ENCODE measurements at regions not wholly inside any gene's neighbourhood (a gene's known extent, or its start where the extent isn't known, plus 50 kb on each side); places are given as distances from the start of the nearest gene placed in this dataset.
A peak's percentile ranks its signal among the peaks of the same experiment; 100 is the strongest.

DNA sequence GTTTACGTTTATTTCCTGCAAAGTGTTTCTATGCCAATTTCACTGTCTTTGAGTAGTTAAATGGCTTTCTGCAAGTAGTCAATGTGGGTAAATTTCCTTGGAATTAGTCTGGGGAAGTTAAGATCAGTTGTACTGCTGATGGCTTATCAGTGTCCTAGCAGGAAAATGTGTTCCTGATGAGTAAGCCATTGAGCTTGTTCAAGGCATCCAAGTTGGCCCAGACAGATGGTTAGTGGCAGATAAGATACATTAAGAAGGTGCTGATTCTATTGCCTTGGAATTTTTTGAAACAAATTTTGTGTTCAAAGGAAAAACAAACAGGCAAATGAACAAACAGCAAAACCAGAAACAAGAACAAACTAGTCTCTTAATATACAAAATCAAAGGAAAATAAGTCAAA is 258.4 kb downstream of the MAP2K6 start:
- no peak for DNase-seq
- intact Hi-C loops (cut with DNase I) = no loop called here
- H3K4me1 ChIP-seq (replicated peaks in 1 of 2) = no peaks in the 10 kb centered on the region
- TF ChIP-seq, protein P1, sequence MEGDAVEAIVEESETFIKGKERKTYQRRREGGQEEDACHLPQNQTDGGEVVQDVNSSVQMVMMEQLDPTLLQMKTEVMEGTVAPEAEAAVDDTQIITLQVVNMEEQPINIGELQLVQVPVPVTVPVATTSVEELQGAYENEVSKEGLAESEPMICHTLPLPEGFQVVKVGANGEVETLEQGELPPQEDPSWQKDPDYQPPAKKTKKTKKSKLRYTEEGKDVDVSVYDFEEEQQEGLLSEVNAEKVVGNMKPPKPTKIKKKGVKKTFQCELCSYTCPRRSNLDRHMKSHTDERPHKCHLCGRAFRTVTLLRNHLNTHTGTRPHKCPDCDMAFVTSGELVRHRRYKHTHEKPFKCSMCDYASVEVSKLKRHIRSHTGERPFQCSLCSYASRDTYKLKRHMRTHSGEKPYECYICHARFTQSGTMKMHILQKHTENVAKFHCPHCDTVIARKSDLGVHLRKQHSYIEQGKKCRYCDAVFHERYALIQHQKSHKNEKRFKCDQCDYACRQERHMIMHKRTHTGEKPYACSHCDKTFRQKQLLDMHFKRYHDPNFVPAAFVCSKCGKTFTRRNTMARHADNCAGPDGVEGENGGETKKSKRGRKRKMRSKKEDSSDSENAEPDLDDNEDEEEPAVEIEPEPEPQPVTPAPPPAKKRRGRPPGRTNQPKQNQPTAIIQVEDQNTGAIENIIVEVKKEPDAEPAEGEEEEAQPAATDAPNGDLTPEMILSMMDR (IDR thresholded peaks at IDR 0.05) = no peak
- TF ChIP-seq POLR2A (IDR thresholded peaks at IDR 0.05) = no peak
- no peaks in the 10 kb centered on the region for H3K36me3 ChIP-seq (replicated peaks in 1 of 2)
- WGBS, 4 donors = 54 to 88% (median 76%) methylated on average over 1 of the region's 1 CpG
- no peak overlapping the region for H3K27ac ChIP-seq
- H3K9me3 ChIP-seq (replicated peaks in 1 of 3) = no peaks in the 10 kb centered on the region
- H3K27me3 ChIP-seq = no peaks in the 10 kb centered on the region
- H3K4me3 ChIP-seq = no peak overlapping the region

DNA sequence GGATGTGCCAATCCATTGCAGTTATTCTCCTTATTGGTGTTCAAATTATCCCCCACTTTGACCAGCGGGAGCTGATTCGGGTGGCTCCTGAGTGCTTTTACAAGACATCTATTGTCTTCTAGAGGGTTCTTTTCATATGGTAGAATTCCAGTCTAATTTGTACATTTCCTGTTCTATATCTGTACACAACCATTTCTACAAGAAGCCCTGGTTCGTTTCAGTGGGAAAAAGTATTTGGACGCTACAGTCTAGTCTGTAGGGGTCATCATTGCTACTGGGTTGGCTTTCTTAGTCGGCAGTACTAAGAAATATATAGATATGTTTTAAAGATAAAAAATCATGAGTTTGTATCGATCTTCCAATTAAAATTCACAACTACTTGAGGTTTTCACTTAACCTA is 262.6 kb downstream of the MAP2K6 start:
- no peak for DNase-seq
- no peak for TF ChIP-seq POLR2A (IDR thresholded peaks at IDR 0.05)
- TF ChIP-seq, protein P1 (IDR thresholded peaks at IDR 0.05) = peak in 1 of 6 experiments; percentile 3
- Histone ChIP-seq H3K27me3 (no peaks in the 10 kb centered on the region), H3K36me3 (replicated peaks in 1 of 2) (no peaks in the 10 kb centered on the region), H3K9me3 (replicated peaks in 1 of 3) (no peaks in the 10 kb centered on the region), H3K4me3 (no peak overlapping the region), H3K27ac (no peak overlapping the region), H3K4me1 (replicated peaks in 1 of 2) (no peaks in the 10 kb centered on the region)
- 53 to 61% (median 58%) methylated on average over 6 of the region's 6 CpGs for WGBS, 4 donors
- intact Hi-C loops (cut with DNase I) = no loop called here

DNA sequence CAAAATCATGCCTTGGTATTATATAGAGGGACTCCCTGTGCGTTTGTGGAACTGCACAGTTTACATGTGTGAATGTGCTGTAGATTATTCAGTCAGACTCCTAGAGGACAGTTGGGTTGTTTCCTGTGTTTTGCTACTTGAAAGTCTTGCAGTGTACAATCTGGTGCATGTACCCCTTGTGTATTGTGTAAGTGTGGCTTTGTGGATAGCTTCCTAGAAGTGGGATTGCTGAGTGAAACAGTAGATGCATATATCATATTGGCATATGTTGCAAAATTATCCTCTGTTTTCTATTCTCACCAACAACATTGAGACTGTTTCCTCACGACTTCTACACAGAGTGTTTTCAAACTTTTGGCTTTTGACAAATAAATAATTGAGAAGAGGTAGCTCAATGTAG is 263.7 kb downstream of the MAP2K6 start:
- no peak for DNase-seq
- H3K27ac ChIP-seq = no peak overlapping the region
- intact Hi-C loops (cut with DNase I) = no loop called here
- no peak overlapping the region for H3K4me3 ChIP-seq
- no peaks in the 10 kb centered on the region for H3K27me3 ChIP-seq
- no peaks in the 10 kb centered on the region for H3K4me1 ChIP-seq (replicated peaks in 1 of 2)
- no peaks in the 10 kb centered on the region for H3K9me3 ChIP-seq (replicated peaks in 1 of 3)
- no peaks in the 10 kb centered on the region for H3K36me3 ChIP-seq (replicated peaks in 1 of 2)
- TF ChIP-seq, protein P1 (IDR thresholded peaks at IDR 0.05) = no peak
- no peak for TF ChIP-seq POLR2A (IDR thresholded peaks at IDR 0.05)
- WGBS, 4 donors = 67 to 77% (median 68%) methylated on average over 2 of the region's 2 CpGs

DNA sequence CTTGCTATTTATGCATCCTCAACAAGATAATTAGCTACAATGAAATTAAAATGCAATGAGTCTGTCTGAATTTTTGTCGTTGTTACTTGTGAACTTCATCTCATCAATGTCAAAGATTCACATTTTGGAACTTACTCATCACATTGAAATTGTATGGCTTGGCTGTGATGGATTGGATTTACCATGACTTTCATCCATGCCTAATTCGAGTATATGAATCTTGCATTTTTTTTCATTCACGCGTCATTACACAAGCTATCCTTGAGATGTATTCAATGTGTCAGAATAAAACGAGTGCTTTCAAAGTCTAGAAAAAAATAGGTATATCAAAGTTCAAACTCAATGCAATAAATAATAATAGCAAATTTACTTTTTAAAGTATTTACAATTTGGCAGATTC is 265.3 kb downstream of the MAP2K6 start:
- no peaks in the 10 kb centered on the region for H3K36me3 ChIP-seq (replicated peaks in 1 of 2)
- H3K4me1 ChIP-seq (replicated peaks in 1 of 2) = no peaks in the 10 kb centered on the region
- 84 to 87% (median 86%) methylated on average over 5 of the region's 5 CpGs for WGBS, 4 donors
- intact Hi-C loops (cut with DNase I) = no loop called here
- H3K27me3 ChIP-seq = no peaks in the 10 kb centered on the region
- no peak overlapping the region for H3K27ac ChIP-seq
- no peak overlapping the region for H3K4me3 ChIP-seq
- no peaks in the 10 kb centered on the region for H3K9me3 ChIP-seq (replicated peaks in 1 of 3)
- TF ChIP-seq, protein P1 (IDR thresholded peaks at IDR 0.05) = no peak
- no peak for TF ChIP-seq POLR2A (IDR thresholded peaks at IDR 0.05)
- DNase-seq = no peak

Data from adrenal gland (tissue), 9 donors.